Kasumi-1 (cell line): ENCODE measurements at regions not wholly inside any gene's neighbourhood (a gene's known extent, or its start where the extent isn't known, plus 50 kb on each side); places are given as distances from the start of the nearest gene placed in this dataset.
"Not testable (repeated sequence)": the region's sequence is repeated elsewhere in the genome, so short reads cannot be mapped to it uniquely, and the experiment has no call there.

Source experiments
- DNase-seq, 2 experiments: peaks; one replicate each; lab custom pipeline; 2025; lab: John Stamatoyannopoulos, UW

DNA sequence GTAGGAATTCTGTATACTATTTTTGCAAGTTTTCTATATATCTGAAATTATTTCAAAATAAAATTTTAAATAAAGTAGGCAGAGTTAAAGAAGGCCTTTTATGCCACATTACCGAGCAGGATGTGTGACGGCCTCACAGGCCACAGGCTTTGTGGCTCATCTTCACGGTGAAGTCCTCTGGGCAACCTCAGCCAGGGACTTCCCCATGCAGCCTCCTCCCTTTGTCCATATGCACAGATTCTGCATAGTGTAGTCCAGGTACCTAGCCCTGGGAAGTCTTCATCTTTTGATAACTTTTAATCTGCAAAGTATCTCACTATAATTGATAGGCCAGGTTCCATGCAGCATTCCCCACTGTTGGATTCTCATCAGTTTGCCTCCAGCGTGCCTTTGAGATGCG, 62.8 kb downstream of the ARHGAP11B start:
- DNase-seq: not testable (repeated sequence)

DNA sequence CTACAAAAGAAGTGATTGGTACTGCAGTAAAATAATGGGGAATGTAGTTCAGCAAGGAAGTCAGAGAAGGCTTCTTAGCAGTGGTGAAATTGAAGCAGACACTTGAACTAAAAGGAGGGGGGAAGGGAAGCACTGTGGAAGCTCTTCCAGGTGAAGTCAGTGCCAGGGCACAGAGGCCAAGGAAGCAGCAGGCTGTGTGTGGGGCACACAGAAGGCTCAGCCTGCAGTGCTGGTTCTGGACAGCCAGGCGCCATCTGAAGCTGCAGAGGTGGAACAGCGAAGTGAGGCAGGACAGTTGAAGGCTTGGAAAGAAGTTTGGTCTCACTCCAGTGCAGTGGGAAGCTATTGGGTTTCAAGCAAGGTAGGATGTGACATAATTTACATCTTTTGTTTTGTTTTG, 64.2 kb downstream of the ARHGAP11B start:
- DNase-seq: not testable (repeated sequence)

DNA sequence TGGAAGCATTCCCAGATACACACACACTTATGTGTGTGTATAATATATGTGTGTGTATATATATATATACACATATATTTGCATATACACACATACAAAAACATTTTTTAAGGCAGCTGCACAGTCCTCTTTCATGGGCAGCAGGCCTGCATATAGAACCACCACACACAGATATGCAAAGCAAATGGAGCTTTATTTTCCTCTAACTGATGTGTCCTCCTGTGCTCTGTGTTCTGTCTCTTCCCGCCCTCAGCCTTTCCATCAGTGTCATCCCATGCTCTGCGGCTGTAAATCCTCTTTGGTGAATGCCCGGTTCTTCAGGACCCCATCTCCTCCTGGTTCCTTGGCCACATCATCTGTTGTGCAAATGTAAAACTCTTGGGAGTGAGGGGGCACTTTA, 69.9 kb downstream of the ARHGAP11B start:
- DNase-seq: not testable (repeated sequence)

DNA sequence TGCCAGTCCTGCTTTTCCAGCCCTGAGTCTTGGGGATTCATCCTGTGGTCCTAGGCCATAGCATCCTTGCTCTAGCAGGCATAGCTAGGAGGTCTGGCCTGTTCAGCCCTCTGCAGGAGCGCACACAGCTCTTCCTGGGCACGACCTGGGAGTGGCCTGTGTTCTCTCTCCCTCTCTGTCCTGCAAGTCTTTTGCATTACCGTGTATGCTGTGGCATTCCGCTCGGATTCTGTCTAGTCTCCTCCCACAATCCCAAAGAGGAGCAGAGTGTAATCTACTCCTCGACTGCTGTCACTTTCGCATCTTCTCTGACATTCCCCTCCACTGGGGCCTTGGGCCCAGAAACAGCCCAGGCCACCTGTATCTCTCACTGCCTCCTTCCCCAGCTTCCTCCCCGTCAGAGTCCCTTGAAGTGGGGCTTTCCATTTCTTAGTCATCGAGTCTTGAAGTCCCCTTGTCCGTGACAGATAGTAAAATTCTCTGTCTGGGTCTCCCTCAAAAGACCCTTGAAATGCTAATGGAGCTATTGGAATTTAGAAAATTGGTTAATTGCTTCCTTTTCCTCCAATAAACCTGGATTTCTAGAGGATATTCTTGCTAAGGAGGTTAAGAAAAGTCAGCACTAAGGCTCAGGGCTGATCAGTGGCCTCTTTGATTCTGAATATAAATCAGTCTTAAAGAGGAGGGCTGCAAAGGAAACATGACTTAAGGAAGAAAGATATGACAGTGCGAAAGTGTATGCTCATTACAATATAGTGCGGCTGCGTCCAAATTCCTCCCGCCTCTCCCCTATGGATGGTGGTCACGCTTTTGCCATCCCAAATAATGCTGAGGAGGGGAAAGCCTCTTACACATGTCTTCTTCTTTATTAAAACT, 70.7 kb downstream of the ARHGAP11B start:
- not testable (repeated sequence) for DNase-seq

DNA sequence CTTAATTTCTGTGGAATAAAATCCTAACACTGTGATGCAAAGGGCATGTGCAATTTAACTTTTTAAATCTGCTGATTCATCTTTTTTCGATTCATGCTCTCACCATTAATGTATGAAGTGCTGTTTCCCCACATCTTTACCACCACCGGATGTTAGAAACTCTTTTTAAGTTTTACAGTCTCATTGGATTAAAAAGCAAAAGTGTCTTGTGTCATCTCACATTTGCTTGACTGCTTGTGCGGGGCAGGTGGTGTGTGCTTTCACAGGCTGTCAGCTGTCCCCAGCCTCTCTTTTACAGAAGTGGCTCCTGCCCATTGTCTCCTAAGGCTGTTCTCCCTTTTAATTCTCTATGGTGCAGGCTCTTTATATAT, 71.4 kb downstream of the ARHGAP11B start:
- not testable (repeated sequence) for DNase-seq

DNA sequence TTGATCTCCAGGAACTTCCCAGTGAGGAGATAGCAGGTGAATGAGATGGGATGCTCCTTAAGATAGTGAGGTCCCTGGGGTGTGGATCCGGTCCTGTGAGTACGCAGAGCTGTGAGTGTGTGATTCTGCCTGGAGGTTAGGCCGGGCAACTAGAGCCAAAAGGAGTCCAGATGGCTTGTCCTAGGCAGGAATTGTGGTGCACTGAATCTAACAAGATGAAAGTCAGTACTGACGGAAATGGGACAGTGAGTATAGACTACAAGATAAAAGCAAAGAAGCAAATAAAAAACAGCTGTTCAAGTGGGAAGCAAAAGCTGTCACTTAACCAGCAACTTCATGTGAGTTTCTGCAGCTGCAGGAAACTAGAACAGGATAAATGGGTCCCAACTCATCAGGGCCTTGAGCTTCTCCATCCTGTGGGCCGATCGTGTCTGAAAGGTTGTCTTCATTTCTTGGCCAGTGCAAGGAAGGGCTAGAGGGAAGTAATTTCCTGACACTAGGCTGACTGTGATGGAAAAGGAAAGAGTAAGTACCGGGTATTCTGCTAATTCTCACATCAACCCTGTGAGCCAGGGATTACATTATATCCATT, 74.2 kb downstream of the ARHGAP11B start:
- not testable (repeated sequence) for DNase-seq

DNA sequence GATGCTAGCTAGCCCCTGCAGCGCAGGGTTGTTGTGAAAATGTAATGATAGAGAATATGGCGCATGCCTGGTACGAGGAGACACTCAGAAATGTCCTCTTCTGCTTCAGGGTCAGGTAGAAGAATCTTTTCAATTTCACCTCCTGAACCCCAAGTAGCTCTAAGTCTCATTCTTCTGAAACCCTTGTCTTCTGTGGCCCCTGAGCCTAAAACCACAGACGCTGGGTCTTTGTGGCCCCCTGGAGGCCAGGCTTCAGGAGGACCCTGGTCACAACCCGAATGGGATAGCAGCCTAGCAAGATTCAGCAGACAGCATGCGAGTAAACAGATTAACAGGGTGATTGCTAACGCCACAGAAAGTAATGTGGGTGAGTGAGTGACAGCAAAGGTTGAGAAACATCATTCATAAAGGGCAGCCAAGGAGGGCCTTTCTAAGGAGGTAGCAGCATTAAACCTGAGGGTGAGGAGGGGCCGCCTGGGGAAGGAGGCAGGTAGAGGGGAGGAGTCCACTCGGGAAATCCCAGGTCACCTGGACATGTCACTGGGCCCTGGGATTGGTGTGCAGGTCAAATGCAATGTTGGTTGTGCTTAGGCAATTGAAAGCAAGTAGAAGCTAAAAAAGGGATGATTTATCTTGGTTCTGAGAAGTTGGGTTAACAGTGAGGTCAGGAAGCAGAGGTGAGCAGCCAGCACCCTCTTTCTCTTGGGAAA, 82.2 kb downstream of the ARHGAP11B start:
- not testable (repeated sequence) for DNase-seq

DNA sequence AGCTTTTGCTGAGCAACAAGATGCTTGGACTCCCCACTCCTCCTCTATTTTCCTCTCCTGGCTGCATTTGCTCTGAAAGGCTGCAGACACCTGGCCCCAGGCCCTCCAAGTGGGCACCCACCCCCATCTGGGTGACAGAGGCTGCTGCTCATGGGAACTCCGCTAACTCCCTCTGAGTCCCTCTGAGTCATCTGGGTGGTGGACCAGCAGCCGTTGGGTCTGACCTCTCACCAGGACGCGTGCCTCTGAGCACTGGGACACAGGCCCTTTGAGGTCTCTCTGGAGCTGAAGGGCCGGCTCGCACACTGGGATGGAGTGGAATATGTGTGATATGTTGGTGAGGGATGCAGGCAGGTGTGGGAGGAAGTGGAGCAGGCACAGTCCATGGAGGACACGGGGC, 82.9 kb downstream of the ARHGAP11B start:
- DNase-seq: not testable (repeated sequence)

DNA sequence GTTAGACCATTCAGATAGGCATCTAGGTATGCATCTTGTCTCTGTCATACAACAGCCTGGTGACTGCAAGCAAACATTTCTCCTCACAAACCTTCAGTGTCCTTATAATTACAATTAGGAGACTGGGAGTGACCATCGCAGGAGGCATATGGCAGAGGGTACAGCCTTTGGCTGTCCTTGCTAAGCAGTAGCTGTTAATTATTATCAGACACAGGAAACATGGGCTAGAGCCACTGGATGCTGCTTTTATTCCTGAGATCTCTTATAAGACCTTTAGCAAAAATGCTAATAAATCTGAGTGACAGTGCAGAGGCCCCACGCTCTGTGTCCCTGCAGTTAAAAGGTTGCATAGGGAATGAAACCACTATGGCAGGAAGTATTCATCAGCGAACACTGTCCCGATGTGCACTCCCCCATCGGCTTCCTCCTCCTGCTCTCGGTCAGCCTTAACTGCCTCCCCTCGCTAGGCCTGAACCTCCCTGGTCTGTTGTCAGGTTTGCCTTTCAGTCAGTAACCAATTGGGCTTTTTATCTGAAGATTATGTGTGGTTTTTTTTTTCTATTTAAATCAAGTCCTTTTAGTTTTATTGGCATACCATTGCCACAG, 92.2 kb downstream of the ARHGAP11B start:
- DNase-seq: peak; percentile 4 to 22

DNA sequence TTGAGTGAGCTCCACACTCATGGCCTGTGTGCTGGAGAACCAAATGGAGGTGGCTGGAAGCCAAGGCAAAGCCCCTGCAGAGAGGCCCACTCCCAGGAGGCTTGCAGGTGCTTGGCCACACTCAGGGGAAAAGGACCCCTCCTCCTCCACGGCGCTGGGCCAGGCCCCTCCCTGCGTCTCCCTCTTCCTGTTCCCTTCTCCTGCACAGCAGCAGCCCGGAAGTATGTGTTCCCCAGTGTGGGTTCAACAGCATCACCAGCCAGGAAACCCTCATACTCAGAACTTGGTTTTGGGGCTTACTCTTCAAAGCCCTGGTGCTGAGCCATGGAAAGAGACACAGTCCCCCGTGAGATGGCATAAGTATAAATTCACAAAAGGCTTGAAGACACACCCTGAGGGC, 93.4 kb downstream of the ARHGAP11B start:
- peak; percentile 8 to 18 for DNase-seq

DNA sequence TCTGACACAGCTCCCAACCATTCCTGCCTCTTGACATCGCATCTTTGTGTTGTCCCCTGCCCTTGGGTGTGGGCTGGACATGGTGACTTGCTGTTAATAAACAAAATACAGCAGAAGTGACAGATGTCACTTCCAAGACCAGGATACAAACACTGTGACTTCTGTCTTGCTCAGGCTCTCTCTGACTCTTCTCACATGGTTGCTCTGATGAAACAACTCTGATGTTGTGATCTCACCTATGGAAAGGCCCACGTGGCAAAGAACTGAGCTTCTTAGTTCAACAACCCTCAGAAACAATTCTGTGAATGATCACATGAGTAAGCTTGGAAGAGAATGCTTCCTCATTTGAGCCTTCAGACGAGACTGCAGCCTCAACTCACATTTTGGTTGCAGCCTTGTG, 94.9 kb downstream of the ARHGAP11B start:
- not testable (repeated sequence) for DNase-seq

DNA sequence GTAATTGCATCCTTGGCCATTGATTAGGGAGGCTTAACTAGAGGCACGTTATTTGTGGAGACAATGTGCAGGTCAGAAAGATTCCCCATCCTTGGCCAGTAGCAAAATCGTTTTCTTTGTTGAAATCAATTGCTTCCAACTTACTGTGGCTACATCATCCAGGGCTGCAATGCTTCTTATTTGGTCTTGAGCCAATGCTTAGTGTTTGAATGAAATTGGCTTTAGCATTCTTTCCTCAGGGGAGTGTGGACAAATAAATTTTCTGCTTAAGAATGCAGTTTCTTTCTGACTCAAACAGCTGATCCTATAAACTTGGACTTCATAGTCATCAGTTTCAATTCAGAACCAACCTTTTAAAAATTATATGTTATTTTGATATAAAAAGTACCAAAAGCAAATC, 95.6 kb downstream of the ARHGAP11B start:
- not testable (repeated sequence) for DNase-seq

DNA sequence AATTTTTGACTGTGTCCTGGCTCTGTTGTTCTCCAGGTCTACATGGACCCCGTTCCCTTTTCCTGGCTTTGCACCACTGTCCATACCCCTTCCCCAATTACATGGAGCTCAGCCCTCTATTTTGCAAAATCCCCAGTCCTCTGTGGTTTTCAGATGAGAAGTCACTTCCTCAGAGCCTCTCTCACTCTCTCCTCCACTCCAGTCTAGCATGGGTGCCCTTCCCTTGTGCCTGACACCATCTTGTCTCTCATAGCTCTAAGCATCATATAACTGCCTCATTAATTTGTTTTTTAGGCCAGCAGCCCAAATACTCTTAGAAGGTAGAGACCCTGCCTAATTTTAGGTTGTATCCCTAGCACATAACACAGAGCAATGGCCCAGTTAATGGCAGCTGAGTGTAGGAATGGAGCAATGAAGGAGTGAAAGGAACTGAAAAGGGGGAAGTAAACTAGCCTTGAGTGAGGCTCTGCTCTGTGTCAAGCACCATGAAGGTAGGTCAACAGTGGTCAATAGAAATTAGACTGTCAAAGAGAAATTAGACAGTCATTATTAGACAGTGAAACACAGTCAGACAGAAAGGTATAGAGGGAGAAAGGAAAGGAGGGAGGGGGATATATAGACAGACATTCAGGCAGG, 97.7 kb downstream of the ARHGAP11B start:
- not testable (repeated sequence) for DNase-seq

DNA sequence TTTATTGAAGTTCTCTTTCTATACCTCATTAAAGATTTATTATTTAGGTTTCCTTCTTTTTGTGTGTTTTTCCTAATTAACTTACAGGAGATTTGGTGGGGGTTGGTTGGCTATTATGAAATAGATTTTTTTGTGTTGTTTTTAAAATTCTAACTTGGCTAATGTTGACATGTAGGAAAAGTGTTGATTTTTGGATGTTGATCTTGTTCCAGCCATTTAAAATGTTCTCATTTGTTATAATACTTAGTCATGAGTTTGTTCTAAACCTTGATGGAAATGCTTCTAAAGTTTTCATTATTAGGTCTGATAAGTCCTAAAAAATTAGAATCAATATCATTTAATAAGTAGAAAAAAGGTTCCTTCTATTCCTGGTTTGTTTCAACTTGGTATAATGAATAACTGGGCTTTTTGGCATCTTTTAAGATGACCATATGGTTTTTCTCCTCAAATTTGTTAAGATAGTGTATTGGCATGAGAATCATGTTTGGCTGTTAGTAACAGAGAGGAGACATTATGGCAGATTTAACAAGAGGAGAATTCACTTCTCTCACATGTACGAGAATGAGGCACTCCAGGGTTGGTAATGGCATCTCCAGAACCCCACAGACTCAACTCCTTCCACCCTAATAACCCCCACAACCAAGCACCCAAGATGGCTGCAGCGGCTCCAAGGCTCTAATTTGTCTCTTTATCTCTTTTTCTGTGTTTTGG, 104.1 kb downstream of the ARHGAP11B start:
- not testable (repeated sequence) for DNase-seq

DNA sequence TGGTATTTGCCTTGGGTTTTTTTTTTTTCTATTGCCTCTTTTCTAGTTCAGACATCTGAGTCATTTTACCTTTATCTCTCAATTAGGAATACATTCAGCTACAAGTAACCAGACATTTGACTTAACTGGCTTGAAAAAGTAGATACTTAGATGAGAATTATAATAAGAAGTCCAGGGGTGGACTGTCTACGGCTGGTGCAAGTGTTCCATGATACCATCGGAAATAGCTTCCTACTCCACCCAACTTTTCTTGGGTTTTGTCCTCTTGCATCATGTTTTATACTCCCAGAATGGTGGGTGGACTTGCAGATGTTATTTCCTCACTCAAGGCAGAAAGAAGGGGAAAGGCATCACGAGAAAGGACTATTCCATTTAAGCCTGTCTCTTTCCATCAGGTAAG, 104.7 kb downstream of the ARHGAP11B start:
- not testable (repeated sequence) for DNase-seq

DNA sequence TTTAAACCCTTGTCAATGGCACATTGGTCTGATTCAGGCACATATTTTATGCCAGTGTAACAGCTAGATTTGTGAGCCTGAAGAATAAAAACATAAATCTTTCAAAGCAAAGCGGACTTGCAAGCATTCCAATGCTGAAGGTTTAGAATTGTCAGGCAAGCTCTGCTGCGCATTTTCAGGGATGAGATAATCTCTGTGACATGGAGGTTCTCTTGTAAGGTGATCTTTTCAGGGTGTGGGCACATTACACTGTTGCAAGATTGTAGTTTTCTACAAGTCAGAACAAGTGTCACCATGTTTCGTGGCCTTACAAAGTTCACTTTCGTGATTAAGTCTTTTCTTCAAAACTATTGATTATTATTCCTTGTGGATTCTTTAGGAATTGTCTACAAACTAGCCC, 106.2 kb downstream of the ARHGAP11B start:
- DNase-seq: not testable (repeated sequence)

DNA sequence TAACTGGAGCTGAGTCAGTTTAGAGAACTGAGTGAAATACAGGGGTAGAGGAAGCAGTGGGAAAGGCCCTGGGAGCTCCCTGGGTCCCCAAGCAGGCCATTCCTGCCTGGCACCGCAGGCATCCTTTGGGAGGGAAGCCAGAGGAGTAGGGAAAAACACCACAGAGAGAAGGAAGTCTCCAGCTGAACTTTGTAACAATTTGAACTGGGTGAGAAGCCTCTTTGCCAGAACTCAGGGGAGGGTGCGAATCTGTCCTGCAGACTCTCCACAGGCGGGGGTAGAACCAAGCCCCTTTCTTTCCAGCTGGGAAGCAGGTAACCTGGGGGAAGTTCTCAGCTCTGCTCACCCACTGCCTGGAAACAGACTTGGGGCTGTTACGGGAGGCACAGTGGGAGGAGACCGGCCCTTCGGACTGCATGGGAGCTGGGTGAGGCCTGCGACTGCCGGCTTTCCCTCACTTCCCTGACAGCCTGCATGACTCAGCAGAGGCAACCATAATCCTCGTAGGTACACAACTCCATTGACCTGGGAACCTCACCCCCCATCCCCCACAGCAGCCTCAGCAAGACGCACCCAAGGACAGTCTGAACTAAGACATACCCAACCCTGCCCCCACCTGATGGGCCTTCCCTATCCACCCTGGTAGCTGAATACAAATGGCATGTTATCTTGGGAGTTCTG, 110.1 kb downstream of the ARHGAP11B start:
- not testable (repeated sequence) for DNase-seq

DNA sequence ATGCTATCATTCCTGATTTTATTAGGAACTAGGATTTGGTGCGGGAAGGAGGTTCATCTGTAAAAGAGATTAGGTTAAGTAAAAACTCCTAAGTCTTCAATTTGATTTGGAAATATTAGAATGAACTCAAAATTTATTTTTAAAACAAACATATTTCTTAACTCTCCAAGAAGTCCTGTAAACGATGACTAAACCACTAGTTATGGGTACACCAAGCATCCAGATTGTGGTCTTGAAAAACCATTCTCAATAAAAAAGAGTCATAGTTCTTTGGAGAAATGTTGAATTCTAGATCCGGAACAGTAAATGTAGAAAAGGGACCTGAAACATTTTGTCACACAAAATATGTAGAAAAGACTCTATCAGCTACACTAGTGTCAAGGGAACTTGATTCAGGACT, 116.9 kb downstream of the ARHGAP11B start:
- DNase-seq: not testable (repeated sequence)

DNA sequence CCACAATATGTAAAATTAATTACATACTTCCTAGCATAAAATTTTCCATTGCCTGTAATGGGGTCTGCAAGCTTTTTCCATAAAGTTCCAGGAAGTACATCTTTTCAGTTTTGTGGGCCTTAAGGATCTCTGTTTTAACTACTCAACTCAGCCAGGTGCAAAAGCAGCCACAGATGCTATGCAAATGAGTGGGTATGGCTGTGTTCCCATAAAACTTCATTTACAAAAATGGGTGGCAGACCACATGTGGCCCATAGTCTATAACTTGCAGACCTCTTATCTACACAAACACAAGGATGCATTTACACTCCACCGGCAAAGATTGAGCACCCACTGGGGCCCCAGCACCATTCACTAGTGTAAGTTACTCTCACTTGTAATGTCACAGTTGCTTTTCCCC, 123.1 kb downstream of the ARHGAP11B start:
- DNase-seq: not testable (repeated sequence)

DNA sequence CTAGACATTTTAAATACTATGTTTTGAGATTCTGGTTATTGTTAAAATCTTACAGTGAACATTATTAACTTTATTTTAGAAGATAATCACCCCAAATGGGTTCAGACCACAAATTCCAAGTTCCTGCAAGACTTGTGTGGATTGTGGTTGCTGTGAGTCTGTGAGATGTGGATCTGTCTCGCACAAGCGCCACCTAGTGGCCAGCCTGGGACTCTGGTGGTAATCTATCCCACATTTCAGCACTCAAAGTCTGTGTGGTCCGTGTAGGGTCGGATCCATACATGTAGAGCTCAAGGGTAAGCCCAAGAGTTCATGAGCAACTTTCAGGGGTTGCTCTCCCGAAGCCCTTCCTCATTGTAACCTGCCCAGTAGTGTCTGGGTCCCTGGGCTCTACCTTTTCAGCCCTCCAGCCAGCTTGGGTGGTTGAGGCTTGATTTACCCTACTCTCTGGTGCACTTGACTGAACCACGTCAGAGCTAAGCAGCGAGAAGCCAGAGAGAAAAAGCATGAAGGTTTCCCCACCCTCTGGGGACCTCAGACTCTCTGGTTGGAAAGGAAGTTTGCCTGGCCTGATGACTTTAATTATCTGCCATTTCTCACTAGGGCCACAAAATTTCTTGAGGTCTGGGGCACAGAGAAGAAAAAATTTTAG, 129.2 kb downstream of the ARHGAP11B start:
- not testable (repeated sequence) for DNase-seq
